GM19463 (cell line): ENCODE measurements at regions not wholly inside any gene's neighbourhood (a gene's known extent, or its start where the extent isn't known, plus 50 kb on each side); places are given as distances from the start of the nearest gene placed in this dataset.

Experiments used
- ATAC-seq: cut with Tn5 transposase; IDR thresholded peaks from one replicate; pipeline ENCODE4 v1.9.1; 2021; ENCODE audit warnings: mild to moderate bottlenecking, moderate library complexity; ENCODE audit not compliant: unreplicated experiment

DNA sequence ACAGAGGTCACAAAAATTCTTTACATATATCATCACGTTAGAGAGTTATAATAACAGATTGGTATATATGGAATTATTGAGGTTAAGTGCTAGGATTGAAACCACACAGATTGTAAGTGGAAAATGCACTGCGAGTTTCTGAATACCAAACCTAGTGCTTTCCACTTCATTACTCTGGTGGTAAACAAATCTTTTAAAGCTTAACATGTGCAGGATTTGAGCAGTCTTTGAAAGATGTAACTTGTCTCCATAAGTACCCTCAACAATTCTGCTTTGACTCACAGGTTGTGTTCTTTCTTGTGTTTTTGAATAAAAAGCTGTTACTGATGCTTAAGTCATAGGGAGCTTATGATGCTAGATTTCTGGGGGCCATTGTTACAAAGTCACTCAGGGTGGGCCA is 314.7 kb upstream of the DACH1 start:
- ATAC-seq = no peak

DNA sequence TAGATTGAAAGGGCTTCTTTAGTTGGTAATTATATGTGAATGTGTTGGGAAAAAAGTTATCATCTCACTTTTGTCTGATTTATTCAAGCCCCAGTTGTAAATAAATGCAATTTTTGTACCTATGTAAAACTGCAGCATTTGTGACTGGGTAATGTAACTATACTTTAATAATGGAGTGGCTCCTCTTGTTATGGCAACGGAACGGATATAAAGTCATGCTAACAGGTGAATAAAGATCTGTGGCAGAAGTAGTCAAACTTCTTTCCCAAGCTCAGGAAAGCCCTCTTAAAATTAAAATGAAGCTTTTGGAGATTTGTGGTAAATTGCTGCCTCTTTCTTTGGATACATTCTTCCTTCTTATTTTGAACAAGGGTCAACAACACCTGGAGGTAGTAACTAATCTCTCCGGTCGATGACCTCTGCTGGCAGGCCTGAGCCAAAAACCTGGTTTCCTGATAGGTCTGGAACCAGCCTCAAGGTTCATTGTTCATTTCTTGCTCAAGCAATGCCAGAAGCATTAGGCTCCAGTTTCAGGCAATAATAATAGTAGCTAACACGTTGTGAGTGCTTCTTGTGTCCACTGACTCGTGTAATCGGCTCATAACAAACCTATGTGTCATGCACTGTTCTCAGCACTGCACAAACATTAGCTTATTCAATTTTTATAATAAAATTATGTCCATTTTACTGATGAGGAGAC is 313.4 kb upstream of the DACH1 start:
- ATAC-seq = no peak

DNA sequence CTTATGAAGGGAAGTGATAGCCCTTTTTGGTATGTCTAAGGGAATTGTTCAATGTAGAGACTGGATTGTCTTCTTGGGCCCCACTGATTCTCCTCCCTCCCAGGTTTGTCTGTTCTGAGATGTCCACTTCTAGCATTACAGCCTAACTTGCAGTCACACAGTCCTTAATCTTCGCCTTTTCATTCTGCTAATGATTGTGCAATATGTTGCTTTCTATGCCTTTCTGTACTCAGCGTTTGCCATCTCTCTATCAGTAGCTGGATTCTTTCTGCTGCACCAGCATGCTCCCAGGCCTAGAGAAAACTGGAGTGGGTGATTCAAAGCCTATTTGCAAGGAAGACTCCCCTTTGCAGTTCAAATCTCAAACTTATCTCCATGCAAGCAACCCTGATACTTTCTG is 307.5 kb upstream of the DACH1 start:
- ATAC-seq = no peak

DNA sequence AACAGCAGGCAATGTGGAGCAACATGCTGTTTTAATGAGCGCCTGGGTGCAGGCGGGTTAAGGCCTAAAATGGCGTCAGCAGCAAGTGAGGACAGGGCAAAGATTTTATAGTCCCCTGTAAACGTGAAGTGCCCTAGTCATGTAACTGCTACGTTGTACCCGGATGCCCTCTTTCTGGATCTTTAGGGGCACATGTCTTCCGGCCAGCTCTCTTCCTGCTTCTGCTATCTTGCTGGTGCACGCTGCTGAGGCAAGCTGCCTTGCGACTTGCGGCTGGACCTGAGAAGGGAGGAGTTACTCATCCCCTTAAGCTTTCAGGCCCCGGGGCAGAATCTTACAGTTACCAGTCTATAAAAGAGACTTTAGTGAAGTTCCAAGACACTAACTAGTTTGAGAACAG is 303.6 kb upstream of the DACH1 start:
- no peak for ATAC-seq

DNA sequence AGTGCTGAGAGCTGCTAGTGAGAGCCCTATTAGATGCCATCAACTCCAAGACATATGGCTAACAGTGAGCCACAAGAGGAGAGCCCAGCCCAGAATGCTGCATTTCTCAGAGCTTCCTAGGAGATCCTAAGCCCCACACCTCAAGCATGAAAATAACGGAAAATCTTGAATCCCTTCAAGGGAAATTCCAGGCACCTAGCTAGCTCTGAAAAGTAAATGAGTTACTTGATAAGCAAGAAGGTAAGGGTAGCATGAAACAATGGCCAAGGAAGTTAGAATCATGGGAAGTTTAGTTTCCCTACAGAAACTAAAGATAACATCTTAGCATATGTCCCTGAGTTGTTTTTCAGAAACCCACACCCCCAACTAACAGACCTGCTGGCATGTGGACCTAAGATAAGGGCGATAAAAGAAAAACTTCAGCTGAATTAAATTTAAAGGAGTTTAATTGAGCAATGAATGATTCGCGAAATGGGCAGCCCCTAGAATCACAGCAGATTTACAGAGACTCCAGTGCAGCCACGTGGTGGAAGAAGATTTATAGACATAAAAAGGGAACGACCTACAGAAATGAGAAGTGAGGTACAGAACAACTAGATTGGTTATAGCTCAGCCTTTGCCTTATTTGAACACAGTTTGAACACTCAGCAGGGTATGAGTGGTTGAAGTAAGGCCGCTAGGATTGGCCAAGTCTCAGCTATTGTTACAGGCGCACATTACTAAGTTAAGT is 301.3 kb upstream of the DACH1 start:
- no peak for ATAC-seq

DNA sequence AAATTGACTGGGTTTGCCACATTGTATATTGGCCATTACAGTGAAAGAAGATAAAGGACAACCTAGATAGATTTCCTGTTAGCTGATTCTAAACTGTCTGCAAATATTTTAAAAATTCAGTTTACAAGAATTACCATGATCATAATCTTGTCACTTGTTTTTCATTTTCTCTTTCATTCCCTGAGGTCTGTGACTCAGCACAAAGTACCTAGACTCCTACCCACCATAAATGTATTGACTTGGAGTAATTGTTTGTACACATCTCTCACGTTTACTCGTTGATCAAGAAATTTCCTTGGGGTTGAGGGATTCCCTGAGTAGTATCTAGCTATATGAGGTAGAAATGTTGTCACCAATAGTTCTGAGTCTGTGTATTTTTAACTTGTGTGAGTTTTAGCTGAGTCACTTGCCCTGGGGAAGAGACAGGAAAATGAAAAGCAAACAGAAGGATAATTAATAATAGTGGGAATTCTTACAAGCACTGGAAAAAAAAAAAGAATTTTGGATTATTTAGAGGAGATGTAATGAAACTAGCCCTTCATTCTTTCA is 299.2 kb upstream of the DACH1 start:
- no peak for ATAC-seq

DNA sequence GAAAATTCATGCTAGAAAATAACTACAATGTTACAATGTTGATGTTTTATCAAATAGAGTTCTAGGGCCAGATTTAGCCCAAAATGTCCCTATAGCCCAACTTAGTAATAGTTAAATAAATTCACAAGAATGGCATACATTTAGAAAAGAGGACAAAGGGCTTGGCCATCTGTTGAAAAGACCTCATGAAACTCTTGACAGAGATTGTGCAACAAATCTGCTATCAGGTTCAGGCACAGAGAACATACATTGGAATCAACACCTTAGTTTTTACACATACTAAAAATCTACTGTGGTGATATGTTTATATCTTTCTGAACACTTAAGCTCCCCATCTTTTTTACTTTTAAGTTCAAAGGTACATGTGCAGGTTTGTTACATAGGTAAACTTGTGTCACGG is 298.3 kb upstream of the DACH1 start:
- ATAC-seq = no peak

DNA sequence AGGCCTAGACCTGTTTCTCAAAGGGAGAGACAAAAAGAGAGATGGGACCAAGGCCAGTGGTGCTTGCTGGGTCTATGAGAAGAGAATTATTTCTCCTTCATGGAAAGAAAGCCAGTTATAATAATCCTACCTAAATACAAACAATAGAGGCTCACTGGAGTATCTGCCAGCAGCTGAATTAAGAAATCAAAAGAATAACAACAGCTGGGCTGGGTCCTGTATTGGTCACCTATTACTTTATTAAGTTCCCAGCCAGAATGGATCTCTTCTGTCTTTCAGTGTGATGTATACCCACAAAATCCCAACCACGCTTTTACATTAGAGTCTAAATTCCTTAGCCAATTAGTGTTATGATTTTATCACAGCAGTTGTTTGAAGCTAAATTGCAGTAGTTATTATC is 297.8 kb upstream of the DACH1 start:
- ATAC-seq = no peak

DNA sequence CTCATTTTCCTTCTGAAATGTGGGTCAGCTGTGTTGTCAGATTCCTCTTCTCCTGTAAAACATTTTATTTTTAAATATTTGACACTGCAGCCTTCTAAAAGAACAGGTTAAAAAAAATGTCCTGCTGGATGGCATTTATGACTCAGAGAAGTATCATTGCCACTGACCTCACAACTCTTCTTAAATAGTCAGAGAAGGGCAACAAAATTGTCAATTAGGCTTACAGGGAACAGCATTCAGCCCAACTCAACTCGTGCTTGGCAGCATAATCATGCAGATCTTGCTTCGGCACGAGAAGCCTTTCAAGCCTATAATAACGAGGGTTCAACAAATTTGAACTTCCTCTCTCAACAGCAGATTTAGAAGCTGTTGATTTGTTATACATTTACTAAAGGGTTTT is 296.7 kb upstream of the DACH1 start:
- no peak for ATAC-seq

DNA sequence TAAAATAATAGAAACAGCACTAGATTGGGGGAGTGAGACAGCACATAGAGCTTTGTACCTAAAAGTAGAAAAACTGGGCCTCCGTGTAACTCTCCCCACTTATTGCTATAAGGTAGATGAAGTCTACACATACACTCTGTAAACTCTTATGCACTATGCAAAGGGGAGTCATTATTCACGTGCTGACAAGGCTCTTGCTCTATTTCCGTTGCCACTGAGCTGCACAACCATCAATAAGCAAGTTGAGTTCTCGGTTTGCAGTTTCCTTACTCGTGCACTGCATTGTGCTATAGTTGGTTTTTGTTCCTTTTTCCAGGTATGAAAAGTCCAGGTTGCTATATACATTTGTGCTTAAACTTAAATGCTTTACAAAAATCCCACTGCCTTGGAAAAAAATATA is 294.0 kb upstream of the DACH1 start:
- no peak for ATAC-seq

DNA sequence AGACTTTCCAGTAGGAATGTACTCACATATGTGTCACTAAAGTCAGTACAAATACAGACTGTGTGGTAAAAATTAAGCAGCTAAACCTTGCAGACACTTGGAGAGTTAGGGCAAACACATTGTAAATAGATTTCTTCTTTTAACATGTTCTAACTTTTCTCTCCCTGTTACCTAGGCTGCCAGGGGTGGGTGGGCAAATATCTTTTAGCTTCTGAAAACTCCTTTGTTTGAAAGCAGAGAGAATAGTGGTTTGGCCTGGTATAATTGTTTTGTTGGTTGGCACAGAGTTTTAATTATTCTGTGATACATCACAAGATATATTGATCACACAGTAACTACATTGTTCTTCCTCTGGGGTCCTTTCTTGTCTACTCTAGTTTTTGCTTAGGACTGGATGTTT is 289.8 kb upstream of the DACH1 start:
- ATAC-seq = no peak

DNA sequence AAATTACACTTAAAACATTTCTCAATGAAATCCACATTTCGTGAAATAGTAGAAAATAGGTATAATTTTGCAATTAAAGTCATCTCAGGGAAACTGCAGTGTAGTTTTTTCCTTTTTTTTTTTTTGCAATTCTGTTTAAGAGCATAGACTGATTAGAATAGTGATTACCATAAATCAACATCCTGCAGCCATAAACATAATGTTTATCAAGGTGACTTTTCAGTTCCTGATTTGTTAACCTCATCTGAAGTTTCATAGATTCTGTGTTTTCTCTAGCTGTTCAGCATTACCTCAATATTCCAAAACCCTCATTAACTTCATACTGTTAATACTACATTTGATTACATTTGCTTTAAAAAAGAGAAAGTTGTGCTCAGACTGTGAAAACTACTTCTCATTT is 286.3 kb upstream of the DACH1 start:
- ATAC-seq = no peak

DNA sequence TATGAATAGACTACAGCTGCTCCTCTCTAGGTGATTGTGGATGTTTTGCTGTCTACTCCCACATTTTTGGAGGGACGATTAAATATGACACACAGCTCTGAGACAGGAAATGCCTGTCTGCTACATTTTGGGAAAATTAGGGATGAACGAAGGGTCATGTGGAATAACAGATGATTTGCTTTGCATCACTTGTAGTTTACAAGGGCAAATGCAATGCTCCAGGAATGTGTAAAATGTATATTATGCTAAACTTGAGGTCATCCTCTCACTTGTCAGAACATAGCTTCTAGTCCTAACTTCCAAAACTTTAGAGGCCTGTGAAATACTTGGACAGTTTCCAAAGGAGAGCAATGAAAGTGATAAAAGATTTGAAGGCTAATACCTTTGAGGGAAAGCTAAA is 284.2 kb upstream of the DACH1 start:
- no peak for ATAC-seq

DNA sequence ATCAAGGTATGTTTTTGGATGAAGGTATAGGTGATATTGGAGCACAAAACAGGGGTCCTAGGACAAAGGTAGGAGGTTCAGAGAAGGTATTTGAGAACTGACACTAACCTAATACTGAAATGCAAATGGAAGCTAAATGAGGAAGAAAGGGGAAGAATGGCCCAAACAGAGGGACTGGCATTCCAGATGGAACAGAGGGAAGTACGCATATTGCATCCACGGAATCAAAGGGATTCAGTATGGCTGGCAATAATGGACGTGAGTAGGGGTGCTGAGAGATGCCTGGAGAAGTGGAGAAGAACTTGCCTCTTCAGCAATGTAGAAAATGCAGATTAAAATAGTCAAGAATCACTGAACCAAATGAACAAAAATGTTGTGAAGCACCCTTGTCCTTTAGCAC is 283.5 kb upstream of the DACH1 start:
- no peak for ATAC-seq

DNA sequence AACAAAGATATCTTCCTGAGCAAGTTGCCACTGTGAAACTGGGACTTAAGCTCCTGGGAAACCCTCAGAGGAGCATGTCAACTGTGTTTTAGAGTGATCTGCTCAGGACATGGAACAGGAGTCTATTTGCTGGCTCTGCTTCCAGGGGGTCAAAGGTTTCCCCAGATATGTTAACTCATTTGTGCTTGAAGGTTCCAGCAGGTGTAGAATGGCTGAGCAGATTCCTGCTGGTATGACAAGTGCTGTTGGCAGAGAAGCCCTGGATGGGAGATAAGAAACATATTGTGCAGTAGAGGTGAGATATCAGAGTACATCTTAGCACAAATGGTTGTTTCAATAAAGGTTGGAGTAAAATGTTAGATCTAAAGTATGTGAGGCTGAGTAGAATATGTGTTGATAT is 282.7 kb upstream of the DACH1 start:
- ATAC-seq = no peak

DNA sequence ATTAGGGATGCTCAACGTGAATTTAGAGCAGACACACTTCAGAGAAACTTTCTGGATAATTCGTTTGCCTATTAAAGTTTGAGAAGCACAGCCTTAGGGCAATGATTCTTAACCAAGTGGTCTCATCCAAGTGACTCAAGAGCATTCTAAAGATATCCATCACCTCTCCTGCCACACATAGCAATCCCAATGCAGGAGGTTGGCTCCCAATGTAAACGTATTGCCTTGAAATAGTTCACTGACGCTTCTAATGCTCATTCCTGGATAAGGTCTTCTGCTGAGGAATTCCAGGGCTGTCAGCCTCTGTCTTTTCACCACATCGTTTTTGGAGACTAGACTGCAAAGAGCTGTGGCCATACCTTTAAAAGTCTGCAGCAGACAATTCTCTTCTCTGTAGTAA is 279.8 kb upstream of the DACH1 start:
- ATAC-seq = no peak

DNA sequence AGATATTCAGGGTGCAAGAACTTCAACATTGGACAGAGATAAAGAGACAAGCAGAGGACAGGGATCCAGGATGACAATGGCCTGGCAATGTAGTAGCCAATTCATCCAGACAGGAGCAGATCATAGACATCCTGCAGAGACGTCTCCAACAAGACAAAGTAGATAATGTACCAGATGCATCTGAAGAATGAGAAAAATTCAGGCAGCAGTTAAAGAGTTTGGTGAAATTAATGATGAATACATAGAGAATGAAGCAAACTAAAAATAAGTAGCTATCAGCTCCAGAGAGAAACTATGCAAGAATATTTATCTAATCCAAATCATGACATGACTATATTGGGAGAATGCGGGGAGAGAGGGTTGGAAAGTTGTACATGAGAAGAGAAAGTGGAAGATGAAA is 278.4 kb upstream of the DACH1 start:
- no peak for ATAC-seq

DNA sequence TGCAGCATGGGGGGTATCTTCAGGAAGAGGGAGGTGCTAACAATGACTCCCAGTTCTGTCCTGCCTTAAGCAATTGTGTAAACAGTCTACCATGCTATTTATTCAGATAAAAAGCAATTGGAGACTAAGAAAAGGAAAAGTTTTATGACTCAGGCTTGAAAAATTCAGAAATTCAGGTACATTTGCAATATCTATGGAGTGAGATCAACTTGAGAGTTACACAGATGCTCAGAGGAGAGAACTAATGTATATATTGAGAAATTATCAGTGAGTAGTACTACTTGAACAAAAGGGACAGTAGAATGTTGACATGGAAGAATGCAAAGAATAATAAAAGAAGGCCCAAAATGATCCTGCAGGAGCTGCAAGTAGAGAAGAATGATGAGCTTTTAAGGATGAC is 277.6 kb upstream of the DACH1 start:
- no peak for ATAC-seq

DNA sequence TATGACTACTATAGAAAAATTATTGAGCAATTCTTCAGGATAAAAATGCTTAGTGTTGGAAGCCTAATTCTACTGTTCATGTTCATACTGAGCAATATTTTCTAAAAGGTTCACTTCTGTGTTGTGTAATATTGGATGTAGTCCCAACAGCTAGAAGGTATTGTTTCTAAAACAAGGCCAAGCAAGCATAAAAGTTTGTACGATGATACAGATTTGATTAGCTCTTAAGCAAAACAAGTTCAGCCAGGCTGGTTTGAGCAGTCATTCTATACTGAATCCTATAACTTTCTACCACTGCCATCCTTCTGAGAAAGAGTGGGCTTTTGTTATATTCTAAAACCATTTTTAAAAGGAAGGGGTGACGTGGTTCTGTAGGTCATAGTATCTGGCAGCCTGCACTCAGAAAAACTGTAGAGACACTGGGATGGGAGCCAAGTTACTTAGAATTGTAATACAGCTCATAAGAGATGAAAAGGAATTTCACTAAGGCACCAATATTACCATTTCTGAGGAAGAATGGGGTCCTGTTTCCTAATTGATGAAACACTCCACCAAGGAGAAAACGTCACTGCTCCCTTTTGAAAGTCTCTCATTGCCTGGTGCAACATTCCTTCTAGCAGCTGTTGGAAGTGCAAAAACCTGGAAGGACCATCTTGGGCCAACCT is 275.0 kb upstream of the DACH1 start:
- no peak for ATAC-seq

DNA sequence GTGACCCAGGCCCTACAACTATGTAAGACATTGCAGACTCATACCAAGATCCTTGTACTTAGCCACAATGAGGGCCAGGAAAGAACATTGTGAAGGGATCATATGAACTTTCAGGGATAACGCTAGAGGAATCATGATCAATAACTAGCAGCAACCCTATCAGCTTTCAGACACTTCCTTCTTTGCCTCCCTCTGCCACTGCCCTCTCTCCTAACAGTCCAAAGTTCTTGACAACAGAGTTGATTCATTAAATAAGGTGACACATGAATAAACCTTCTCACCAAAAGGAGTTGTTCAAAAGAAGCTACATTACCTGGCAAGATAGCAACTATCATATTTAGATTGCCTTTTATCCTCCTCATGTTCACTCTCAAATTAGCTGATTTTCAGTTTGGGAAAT is 272.2 kb upstream of the DACH1 start:
- ATAC-seq = no peak

DNA sequence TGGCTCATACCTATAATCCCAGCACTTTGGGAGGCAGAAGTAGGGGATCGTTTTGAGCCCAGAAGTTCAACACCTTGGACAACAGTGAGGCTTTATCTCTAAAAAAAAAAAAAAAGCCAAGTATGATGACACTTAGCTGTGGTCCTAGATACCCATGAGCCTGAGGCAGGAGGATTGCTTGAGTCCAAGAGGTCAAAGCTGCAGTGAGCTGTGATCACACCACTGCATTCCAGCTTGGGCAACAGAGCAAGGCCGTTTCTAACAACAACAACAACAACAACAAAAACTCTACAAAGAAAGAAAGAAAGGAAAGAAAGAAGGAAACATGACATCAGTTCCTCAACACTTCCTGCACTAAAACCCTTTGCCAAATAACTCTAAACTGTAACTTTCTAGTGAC is 265.1 kb upstream of the DACH1 start:
- no peak for ATAC-seq

DNA sequence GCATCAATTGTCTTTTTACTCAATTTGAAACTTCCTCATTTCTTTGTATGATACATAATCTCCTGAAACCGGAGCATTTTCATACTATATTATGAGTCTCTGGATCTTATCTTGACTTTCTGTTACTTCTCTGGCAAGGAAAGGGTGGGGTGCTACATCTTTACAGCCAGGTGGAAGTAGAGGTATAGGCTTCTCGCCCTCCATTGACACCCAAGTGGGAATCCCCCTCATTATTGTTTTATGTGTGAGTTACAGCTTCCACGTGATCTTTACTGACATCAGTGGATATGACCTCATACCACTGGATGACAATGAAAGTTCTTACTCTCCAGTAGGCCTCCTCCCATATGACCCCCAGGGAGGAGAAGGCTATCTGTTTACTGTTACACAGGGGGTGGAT is 262.1 kb upstream of the DACH1 start:
- ATAC-seq = no peak
